CD1c-positive myeloid dendritic cell (primary cell): ENCODE measurements at regions not wholly inside any gene's neighbourhood (a gene's known extent, or its start where the extent isn't known, plus 50 kb on each side); places are given as distances from the start of the nearest gene placed in this dataset.
"Not testable (repeated sequence)": the region's sequence is repeated elsewhere in the genome, so short reads cannot be mapped to it uniquely, and the experiment has no call there.

Experiments
- DNase-seq: peaks from one replicate; pipeline ENCODE4 v3.0.0-alpha.2; 2016; ENCODE audit errors: extremely low spot score

DNA sequence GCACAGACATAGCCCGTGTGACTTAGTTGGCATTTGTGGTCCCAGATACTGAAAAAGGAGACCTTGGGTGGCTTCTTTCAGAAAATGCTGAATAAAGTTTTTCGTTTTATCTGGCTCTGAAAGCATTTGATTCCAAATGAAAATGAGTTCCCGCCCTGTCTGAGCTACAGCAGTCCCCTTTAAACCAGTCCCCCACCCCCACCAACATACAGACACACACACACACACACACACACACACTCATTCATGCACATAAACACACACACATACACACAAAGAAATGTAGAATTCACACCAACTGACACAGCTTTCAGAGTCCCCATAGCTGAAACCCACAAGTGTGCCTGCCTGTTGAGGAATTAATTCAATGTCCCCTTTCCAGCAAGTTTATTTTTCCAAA lies 97.0 kb upstream of the SMARCA2 start:
- no peak for DNase-seq

DNA sequence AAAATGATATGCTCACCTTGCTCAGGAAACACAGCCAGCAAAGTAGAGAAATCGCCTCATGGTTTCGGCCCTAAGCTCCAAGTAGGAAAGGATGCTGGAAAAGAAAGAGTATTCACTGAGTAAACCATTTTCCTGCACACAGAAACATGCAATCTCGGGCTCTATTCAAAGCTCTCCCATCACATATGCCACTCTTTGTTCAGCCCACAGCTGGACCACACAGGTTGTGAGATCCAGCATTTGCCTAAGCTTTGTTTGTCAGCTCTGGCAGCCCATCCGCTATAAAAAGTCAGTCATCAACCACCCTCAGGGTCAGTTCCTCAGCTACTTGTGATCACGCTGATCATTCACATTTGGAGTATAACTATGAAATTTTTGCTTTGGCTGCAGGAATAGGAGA lies 96.5 kb upstream of the SMARCA2 start:
- DNase-seq: no peak

DNA sequence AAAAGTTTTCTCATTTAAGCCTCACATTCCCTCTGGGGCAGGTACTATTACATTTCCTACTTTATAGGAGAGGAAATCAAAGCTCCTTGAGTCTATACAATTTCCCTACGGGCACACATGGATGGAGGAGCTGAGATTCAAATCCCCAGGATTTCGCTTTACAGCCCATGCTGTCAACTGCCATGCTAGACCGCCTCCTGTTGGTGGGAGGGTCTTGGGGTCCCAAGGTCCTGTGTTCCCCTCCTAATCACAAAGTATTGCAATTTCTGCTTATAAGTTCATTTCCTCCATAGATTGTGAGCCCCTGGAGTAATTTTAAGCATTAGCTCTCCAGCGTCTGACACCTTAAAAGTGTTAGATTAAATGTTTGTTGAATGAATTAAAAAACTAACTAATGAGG lies 95.9 kb upstream of the SMARCA2 start:
- no peak for DNase-seq

DNA sequence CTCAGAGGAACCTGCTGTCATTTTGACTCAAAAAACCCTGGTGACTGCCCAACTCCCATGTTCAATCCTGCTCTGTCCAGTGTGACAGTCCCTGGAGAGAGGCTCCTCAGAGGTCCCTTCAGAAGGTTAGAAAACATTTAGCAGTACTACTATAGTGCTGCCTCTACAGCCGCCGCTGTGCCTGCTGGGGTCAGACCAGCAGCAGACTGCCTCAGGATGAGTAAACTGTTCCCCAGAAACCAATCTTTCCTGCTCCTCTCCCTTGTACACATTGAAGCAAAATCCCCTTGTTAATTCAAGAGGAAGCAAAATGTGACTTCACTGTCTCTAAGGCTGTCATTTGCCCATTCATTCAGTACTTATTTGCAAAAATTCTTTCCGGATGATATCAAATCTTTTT lies 94.8 kb upstream of the SMARCA2 start:
- no peak for DNase-seq

DNA sequence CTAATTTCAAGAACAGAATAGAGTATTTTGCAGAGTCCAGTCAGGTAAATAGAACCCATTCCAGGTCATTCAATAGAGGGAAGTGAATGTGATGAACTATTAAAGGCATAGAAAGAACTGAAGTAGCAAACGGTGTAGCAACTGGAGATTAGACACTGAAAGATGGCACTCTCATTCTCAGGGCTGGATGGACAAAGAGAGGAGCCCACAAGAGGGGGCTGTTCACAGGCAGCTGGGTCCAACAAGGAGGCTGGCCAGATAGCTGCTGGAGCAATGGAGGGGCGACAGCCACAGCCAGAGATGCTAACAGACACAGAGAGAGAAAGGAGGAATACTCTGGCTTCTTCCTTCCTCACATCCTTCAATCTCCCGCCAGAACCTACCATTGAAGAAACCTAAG lies 93.1 kb upstream of the SMARCA2 start:
- no peak for DNase-seq

DNA sequence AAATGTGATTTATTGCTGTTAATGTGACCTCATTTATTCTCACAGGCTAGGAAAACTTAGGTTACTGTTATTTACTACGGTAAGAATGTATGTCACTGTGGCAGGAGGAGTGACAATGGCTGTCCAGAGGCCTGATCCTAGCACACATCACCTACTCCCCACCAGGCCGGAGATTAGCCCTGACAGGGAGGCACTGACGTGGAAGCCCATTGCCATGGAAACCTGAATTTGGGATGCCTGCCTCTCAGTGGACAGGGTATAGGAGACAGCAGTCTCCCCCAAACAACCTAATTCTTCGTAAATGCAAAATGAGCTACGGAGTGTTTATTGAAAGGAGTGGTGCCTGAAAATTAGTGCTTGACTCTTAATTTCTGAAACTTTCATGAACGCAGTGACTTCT lies 87.6 kb upstream of the SMARCA2 start:
- DNase-seq: no peak

DNA sequence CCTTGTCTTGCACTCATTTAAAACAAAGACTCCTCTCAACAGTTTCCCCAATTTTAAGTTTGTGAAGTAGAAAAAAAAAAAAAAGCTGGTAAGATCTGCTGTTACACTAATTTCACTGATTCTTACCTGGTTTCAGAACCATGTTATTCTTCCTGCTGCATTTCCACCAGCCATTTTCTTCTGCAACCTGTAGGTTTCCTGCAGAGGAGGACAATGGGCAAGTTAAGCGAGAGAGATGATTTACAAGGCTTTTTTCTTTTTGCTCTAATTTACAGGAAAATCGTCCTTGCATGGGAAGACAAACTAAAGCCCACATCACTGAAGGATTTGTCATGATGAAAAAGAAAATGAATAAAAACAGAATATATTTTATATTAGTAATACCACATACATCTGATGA lies 86.0 kb upstream of the SMARCA2 start:
- no peak for DNase-seq

DNA sequence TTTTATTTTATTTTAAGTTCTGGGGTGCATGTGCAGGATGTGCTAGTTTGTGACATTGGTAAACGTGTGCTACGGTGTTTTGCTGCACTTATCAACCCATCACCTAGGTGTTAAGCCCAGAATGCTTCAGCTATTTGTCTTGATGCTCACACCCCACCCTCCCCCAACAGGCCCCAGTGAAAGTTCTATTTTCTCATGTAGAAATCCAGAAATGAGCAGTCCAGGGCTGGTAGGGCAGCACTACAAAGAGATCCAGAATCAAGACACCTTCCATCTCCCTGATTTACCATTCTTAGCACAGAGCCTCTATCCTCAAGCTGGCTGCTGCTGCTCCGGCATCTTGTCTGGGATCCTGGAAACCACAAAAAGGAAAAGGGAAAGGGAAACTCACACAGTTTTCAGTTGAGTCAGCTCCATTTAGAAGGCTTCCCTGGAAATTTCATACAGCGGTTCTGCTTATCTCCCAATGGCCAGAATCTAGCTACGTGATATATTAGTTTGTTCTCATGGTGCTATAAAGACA lies 85.4 kb upstream of the SMARCA2 start:
- DNase-seq: no peak

DNA sequence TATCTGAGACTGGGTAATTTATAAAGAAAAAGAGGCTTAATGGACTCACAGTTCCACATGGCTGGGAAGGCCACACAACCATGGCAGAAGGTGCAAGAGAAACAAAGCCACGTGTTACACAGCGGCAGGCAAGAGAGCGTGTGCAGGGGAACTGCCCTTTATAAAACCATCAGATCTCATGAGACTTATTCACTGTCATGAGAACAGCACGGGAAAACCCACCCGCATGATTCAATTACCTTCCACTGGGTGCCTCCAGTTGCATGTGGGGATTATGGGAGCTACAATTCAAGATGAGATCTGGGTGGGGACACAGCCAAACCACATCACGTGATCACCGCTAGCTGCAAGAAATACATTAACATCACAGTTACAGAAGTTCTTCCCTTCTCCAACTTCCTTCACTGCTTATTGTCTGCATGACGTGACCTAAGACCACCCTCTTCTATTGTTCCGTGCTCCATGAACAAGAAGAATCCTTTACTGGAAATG lies 84.9 kb upstream of the SMARCA2 start:
- DNase-seq: not testable (repeated sequence)

DNA sequence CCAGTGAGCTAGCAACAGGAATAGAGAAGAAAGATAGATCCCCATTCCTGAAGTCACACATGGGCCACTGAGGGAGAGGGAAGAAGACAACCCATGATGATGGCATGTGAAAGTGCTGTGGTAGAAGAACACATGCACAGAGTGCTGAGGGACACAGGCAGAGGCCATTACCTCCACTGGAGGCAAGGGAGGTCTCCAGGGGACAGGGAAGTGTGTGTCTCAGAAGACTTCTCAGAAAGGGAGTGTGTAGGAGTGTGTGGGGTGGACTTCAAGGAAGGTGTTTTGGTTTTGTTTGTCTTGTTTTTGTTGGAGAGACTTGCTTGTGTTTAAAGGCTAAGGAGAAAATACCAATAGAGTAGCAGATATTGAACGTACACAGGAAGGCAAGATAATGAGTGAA lies 77.0 kb upstream of the SMARCA2 start:
- DNase-seq: no peak

DNA sequence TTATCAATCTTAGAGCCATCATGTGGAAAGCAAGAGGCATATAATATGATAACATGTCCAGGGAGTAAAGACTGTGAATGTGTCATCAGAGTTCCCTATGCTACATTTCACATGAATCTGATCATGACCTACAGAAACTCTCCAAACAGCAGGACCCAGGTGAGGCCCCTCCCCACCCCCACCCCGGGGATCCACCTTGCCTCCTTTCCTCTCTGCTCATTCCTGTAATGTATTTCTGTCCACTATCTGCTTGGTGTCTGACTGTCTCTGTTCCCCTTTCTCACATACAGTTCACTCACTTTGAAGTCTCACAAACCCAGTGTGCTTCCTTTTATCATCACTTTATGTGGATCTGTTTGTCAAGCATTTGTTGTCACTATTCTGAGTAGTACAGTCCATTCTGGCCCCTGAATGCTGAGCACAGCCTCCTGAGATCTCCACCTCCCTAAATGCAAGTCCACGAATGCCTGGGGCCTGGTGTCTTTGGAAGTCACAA lies 76.4 kb upstream of the SMARCA2 start:
- DNase-seq: no peak

DNA sequence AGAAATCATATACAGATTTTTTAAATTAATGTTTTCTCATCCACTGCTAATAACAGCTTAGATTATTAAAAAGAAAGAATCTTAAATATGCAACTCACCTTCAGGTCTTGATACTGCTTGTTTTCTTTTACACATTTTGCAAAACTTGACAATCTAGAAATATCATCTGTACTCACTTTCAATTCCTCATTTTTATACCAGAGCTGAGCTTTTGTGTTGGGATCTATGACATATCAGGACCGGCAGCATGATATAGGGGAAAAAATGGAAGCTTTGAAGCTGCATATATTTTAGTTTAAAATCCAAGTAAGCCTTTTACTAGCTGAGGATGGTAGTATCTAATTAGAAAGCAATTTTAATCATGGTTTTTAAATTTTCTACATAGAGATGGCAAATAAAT lies 75.7 kb upstream of the SMARCA2 start:
- no peak for DNase-seq

DNA sequence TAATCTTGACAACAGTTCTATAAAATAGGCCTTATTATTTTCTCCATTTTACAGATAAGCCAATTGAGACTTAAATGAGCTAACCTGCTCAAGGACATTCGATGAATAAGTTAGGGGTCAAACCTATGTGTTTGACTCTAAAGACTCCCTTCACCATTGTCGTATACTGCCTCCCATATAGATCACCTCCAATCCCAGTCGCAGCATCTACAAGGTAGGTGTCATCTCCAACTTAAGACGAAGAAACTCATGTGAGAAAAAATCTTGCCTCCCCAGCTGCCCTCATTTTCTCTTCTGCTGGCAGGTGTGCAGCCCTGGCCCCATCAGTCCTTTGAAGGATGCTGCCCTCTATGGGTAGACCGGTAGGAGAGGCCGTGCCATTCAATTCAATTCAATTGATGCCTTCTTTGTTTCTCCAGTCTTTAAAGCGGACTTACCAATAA lies 75.2 kb upstream of the SMARCA2 start:
- DNase-seq: peak; percentile 9

DNA sequence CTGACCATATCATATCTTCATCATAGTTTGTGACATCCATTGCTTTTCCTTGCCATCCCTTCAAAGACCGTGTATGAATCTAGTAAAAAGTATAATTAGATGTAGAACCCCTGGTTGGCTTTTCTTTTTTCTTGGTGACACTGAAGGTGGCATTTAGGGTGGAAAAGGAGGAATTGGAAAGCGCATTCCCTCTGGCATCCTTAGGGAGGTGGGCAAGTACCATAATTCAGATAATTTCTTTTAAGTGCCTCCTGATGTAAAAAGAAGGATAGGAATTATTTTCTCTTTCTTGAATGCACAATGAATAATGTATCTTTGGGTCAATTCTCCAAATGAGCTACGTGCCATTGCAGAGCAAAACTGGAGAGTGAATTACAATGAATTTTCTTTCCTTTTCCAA lies 73.2 kb upstream of the SMARCA2 start:
- no peak for DNase-seq

DNA sequence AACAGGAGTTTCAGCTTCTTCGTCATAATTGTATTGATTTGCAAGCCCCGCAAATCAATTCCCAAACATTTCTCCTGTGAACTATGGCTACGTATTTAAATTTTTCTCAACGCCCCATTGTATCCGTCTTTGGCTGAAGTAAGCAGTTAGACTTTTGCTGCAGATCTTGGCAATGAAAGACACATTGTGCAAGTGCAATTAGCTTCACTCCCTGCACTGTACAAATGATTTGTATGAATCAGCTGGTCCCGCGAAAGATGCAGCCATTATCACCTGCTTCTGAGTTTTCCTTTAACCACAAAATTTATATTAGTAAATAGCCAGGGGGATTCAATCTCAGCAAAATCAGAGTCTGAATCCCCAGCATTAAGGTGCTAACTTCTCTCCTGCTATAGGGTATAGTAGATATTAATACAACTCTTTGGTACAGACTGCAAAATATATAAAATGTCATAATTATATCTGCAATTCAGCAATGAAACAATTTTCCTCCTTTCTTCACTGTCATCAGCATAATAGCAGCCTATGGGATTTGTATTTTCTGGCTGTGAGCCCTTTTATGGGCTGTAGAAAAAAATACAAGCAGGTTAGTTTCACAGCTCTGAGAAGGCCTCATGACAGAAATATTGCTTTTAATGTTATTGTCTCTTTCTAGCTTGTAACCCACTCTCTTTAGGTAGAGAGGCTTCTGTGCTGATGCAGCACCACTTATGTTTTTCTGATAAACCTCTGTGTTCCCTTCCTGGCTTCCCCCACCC lies 68.4 kb upstream of the SMARCA2 start:
- no peak for DNase-seq

DNA sequence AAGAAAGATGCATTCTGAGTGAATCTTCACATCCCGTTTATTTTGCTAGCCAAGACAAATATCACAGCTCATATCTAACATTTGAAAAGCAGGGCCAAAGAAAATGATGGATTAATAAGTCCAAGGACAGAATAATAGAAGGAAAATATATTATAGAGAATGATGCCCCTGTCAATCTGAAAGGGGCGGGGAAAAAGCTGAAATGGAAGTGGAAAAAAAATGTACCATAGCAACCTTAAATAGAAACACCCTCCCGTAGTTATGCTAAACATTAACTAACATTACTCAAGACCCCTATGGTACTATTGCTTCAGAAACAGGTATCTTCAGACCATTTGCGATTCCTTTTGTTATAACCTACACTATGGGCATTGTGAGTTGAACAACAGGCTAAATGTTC lies 67.7 kb upstream of the SMARCA2 start:
- no peak for DNase-seq

DNA sequence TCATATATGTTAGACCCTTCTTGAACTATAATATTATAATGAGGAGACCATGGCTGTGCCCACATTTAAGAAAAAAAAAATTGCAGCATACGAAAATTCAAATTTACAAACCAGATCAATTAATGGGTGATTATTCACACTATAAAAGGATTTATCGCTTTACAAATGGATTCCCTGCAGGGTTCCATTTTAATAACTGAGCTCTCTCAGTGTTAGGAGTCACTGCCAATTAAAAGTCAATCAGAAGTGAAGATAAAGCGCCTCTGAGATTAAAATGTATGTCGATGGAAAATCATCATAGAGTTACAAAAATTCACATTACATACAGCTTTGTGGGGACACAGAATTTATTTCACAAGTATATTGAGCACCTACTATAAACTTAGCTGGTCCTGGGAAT lies 66.6 kb upstream of the SMARCA2 start:
- DNase-seq: no peak

DNA sequence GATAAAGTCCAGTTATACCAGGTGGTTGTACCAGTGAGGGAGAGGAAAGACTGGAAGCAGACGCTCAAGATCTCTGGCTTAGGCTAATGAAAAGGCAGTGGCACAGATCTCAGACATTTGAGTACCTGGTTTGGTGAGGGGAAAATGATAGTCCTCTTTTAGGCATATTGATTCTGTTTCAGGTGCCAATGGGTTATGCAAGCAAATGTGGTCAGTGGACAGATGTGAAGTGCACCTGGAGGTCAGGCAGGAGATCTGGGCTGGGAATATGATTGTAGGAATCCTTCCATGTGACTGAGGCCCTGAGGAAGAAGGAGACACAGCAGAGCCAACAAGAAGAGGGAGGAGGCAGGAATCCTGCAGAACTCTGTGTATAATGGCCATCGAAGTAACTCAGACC lies 63.7 kb upstream of the SMARCA2 start:
- no peak for DNase-seq

DNA sequence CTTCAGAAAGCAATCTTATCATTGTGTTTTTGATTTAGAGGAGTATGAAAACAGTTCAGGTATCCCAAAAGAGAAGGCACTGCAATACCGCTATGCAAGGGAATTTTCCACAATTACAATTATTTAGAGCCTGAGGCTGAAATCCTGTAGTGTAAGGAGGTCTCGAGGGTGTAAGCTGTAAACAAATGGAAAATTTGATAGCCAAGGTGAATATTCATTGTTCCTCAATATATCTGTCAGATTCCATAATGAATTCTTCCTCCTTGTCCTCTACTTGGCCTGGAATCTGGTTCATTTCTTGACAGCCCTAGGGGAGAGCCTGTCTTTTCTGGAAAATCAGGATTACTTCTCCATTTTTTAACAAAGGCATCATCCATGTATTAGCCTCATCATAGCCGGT lies 63.1 kb upstream of the SMARCA2 start:
- DNase-seq: no peak

DNA sequence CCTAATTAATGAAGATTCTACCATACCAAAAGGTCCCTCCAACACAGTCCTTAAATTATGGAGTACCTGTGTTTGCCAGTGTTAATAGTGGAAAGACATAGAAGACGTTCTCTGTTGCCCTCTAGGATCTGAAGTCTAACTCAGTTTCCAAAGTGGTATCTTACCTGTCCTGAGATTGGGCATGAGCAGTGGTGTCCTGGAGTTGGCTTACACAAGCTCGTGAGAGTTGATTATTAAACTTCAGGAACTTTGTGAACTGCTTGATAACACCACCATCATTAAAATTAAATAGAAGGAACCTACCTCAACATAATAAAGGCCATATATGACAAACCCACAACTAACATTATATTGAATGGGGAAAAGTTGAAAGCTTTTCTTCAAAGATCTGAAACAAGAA lies 60.9 kb upstream of the SMARCA2 start:
- no peak for DNase-seq

DNA sequence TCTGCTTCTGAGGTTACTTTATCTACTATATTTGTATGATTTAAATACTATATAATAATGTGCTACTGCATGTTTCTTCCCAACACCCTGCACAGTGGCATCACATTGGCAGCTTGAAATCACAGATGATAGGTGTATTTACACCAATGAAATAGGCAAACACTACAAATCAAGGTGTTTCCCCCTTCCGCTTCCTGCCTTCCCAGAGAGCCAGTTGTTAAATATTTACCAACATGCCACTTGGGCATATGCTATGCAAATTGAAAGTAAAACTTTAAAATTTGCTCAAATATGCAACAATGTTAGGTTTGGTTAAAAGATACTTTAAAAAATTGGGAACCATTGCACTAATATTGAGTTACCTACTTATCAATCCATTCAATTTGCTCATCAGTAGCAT lies 58.2 kb upstream of the SMARCA2 start:
- no peak for DNase-seq

DNA sequence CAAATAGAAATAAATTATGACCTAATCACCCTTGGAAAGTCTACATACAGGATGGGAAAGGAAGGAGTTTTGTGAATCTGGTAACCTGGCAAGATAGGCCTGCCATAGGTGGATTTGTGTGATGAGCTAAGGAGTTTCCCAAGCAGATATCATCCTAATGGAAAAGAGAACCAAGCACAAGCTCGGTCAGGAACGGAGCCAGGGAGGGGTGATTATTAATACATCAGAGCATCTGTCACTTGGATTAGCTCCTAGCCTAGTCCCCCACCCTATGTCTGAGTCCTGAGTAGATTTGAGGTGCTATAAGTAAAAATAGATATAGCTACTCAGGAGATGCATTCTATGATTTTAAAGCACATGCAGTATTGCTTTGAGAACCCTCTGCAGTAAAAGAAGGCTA lies 57.3 kb upstream of the SMARCA2 start:
- no peak for DNase-seq

DNA sequence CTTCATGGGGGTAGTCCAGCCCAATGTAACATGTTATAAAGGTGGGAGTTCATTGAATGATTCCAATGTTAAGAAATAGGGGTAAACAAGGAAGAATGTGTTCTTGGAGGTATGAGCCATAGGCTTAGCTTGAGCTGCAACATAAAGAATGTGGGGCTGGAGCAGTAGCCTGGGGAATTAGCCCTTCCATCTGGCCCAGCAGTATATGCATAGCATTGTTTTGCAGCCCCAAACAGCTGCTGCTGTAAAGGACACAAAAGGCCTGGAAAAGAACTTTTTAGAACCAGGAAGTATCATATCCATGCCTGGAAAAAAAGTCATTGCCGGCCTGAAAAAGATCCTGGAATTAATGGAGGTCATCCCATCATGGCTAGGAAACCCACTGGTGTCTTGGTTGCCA lies 55.8 kb upstream of the SMARCA2 start:
- DNase-seq: no peak
